HT1080 (cell line): ENCODE measurements at regions not wholly inside any gene's neighbourhood (a gene's known extent, or its start where the extent isn't known, plus 50 kb on each side); places are given as distances from the start of the nearest gene placed in this dataset.

Experiments used
- DNase-seq: peaks from one replicate; pipeline ENCODE4 v3.0.0-alpha.2; 2015; ENCODE audit warnings: low read depth

DNA sequence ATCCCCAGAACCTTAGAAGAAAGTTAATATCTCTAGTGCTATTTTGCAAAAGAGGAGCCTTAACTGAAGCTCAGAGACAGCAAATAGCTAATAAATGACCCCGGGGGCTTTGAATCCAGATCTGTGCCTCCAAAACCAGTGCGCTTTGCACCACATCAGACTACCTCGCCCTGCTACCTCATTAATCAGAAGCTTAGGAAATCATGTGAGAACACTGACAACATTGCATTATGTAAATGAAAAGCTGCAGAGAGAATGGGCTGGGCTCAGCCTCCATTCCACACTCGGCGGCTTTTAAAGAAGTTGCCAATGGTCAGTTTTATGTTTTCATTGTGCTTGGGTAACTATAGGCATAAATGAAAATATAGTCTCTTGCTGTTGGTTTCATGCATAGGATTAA is 54.0 kb upstream of the STMND1 start:
- no peak for DNase-seq

DNA sequence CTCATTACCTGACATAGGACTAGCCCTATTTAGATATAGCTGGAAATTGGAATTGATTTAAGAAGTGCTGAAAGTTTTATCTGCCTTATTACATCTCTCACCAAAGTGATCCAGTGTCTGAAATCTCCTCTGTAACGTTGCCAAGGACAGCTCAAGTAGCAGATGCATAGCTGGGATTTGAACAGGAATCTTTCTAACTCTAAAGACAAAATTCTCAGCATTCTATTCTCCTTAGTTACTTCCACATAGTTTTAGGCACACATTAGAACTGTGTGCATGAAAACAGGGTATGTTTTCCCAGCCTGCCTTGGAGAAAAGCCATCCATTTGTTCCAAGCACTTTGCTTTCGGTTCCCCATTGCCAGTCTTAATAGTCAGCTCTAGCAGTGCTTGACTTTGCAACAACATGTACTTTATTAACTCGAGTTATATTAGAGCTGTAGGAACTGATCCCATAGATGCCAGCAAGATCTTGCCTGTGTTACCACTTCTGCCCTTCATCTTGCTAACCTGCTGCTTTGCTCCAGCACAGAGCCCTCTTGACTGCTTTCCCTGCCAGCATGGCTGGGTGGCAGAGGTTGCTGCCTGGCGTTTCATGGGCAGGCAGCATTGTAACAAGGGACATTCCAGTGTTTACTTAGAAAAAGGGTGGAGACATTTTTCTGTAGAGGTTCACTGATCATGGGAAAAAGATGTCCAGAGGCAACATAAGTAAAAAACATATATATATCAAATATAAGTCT is 56.1 kb upstream of the STMND1 start:
- DNase-seq = no peak

DNA sequence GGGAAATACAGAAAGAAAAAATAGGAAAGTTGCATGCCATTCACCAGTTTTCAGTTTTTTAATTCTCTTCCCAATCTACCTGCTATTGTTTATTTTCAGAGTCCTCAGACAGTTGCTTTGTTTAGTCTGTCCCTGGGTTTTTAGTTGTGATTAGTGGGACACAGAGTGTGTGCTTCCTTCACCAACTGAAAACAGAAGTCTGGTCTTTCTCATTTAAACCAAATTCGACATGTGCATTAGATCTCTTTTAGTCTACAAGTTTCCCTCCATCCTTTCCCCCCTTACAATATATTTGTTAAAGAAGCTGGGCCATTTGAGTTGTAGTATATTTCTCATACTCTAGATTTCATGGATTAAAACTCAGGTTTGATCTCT is 58.7 kb upstream of the STMND1 start:
- DNase-seq = no peak

DNA sequence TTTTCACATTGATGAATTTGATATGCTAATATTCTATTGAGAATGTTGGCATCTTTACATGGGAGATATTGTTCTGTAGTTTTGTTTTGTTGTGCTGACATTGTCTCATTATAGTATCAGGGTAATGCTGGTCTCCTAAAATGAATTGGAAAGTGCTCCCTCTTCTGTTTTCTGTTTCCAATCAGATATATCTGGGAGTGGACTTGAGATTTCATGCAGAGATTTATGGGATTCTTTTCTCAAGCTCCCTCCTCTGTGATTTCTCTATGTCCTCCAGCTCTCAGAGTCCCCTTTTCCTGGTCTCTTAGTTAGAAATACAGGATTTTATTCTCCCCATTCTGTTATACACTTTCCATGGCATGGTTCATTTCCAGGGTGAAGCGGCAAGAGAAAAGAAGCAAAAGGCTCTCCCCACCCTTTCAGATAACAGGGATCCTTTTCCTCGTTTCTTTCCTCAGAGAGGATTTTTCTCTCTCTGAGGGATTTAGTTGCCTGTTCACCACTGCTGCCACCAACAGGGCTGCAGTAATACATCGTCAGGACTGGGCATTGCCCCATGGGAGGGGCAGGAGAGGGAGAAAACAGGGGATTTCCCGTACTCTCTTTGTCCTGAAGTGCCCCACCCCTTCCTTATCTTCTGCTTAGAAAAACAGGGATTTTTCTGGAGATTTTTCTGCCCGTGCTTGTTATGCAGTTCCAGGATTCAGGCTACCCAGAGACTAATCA is 59.3 kb upstream of the STMND1 start:
- peak; percentile 48 for DNase-seq

DNA sequence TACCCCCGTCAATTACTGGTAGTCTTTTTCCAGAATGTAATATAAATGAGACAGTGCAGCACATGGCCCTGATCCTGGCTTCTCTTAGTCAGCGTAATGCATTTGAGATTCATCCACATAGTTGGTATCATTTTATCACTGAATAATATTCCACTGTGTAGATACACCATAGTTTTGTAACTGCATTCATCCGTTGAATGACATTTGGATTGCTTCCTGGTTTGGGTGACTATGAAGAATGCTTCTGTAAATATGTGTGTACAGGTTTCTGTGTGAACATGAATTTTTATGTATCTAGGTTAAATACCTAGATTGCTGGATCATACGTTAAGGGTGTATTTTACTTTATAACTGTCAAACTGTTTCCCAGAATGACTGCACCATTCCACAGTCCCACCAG is 62.6 kb upstream of the STMND1 start:
- DNase-seq = no peak

DNA sequence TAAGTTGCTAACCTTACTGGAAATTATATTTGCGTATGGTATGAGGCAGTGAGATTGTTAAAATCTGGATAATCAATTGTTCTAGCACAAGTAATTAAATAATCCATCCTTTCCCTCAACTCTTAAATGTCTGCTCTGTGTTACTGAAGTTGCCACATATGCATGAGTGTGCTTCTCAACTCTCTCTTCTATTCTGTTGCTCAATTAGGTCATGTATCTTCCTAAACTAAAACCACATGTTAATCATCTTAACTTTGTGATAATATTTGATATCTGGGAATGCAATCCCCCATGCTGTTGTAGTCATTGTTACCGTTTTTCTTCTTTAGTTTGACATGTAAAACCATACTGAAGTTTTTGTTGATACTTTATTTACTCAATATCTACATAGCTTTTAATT is 63.5 kb upstream of the STMND1 start:
- DNase-seq = no peak

DNA sequence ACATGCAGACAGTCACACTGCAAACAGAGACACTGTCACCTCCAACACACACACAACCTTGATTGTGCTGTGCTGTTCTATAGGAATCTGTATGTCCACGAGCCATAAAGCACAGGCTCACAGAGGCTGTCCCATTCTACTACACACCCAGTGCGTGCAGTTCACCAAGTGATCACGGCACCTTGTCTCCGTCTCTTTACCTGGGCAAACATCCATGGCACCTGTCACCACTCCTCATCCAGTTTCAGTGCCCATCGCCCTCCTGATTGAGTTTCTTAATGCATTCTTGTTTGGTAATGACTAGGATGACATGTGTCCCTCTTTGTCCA is 65.8 kb upstream of the STMND1 start:
- no peak for DNase-seq

DNA sequence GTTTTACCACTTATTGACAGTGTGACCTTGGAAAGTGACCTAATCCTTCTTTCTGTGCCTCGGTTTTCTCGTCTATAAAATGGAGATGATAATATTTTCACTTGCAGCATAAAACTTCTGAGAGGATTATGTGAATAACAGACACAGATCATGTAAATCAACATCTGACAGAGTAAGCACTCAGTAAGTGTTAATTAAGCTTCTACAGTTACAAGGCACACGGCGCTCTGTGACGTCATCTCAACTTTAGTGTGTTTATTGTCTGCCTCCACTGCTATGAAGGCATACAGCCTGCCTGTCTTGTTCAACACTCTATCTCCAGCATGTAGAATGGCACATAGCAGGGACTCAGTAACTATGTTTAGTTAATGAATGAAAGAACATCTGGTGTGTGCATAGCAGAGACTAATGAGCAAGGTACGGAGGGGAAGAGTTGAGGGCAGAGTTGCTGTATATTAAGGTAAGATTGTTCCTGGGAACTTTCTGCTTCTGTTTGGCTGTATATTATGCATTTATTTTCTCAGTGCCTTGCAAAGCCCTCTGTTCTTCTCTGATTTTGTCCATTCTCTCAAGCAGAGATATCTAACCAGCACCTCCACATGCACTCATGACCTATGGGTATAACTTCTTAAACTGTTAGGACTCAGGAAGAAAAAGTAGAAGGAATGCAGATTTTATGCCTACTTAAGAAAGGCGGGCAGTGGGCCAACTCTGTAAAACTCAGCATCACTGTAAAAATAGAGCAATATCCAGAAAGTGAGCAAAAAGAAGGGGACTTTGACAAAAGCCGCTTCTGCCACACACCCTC is 66.4 kb upstream of the STMND1 start:
- DNase-seq = no peak

DNA sequence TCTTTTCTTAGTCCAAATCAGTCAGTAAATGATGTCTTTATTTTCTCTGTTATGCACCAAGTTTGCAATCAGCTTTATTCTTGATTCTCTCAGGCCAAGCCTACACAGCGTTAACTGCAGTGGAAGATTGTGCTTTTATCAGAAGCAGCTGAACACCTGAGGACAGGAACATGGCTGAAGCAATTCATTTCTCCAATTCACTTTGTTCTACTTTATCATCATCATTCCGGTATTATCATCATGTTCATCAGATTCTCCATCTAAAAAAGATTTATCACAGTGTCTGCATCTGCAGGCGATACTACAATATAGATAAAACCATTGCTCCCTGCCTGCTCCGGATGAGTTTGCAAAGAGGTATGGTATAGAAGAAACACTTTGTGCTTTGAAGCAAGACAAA is 68.1 kb upstream of the STMND1 start:
- no peak for DNase-seq

DNA sequence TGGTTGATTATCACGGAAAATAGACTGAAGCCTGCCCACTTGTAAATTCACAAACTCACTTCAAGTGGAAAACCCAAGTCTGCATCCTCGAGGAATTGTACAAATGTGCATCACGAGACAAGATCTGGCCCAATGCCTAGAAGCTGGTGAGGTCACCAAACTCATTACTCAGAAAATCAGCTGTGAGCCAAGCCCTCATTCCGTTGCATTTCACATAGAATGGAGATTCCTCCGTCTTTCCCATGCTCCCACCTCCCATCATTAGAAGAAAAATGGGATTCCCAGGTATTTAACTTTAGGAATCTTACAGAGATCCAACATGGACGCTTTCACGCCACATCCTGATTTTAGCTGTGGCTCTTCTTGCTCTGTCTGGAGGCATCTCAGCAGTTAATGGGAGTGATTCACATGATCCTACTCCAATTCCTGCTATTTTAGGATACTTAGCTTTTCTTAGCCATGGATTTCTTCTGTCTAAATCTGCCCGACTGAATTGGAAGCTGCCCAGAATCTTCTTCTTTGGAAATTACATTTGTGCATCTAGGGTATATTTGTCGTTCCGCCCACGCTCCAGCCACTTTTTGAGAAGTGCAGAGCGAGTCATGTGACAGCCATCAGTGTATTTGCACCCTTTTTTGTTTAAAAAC is 68.7 kb upstream of the STMND1 start:
- peak; percentile 84 for DNase-seq

DNA sequence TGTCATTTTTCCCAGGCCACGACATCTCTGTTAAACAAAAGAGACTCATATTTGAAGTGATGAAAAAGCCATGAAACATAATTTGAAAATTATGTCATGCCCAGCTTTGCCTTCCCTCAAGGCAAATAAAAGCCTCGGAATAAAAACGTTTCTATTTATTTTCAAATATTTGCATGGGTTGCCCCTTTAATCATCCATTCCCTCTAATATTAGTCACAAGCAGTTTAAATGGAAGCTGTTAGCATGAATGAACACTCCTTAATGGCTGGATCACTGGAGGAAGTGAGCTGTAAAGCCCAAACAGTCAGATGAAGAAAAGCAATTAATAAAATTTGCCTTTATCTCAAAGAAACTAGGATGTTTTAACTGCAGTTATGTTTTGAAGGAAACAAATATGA is 69.3 kb upstream of the STMND1 start:
- no peak for DNase-seq

DNA sequence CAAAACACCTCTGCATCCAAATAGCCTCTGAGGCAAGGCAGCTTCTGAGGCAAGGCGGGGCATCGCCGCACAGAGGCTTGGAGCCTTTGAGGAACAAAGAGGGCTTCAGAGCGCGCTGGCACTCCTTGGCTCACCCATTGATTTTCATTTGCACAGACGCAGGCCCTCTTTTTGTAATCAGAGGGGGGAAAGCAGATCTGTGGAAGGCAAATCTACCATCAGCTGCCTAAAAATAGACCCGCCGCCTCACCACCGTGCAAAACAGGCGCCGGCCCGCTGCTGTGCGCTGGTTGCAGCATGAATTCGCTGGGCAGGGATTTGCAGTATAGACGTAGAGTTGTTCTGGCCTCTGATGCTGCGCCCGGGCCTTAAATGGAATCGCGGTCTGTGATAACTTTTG is 69.9 kb upstream of the STMND1 start:
- no peak for DNase-seq

DNA sequence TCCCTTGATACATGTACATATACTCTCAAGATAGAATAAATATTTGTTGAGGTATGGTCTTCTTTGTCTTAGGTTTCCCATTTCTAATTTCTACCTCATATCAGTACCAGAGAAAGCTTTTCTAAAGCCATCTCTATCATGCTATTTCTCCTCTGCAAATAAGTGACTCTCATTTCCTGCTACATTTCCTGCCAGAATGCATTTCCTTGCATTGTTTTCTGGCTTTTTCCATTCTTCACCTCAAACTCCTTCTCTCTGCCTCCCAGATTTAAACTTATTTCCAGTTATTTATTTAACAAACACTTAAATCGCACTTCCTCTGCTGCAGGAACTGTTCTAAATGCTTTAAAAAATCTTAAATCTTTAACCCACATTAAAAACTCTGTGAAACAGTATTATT is 74.4 kb upstream of the STMND1 start:
- DNase-seq = no peak

DNA sequence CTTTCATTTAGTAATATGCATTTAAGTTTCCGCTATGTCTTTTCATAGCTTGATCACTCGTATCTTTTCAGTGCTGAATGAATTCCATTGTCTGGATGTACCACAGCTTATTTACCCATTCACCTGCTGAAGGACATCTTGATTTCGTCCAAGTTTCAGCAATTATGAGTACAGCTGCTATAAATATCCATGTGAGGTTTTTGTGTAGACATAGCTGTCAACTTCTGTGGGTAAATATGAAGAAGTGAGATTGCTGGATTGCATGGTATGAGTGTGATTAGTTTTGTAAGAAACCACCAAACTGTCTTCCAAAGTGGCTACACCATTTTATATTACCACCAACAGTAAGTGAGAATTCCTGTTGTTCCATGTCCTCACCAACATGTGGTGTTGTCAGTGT is 79.2 kb upstream of the STMND1 start:
- DNase-seq = no peak

DNA sequence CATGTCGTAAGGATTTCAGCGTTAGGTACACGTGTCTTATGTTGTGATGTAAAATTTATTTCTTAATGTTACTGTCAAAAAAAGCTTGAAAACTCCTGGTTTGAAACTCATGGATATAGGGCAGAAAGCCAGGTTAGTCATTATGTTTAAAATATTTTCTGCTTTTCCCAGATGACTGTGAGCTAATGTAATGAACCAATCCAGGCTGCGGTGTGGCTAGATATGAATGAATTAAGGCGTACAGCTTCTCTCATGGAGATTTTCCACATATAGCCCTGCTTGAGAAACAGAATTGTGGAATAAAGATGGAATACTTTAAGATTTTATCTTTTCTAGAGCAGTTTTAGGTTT is 80.3 kb upstream of the STMND1 start:
- no peak for DNase-seq

DNA sequence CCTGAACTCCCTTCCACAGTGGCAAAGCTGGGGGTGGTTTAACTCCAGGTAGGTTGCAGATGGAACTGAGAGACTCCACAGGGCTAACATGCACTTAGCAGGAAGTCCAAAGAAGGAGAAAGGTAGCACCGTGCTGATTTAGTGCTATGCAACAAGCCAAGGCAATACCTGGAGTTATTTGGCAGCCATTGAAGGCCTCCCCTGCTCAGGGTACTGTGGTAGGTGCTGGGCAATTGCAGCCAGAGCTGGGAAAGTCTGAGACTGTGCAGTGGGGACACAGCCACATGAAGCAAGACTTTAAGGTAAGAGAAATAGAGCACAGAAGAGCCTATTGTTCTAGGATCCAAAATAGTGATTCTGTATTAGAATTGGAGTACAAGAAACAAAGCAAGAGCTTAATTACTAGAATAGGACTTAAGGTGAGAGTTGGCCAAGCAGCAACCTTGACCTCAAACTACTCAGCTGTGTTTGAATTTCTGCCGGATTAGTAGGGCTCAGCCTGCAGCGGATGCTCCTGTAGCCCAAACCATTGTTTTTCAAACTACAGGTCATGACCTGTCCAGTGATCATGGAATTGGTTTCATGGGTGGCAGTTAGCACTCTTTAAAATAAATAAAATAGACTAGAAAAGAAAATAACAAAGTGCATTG is 80.8 kb upstream of the STMND1 start:
- DNase-seq = no peak

DNA sequence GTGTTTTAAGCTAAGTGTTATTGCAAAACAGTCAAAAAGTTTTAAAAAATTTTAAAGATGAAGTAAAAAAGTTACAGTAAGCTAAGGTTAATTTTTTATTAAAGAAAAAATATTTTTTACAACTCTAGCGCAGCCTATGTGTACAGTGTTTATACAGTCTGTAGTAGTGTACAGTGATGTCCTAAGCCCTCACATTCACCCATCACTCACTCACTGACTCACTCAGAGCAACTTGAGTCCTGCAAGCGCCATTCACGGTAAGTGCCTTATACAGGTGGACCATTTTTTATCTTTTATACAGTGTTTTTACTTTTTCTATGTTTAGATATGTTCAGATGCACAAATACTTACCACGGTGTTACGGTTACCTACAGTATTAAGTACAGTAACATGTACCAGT is 83.4 kb upstream of the STMND1 start:
- no peak for DNase-seq

DNA sequence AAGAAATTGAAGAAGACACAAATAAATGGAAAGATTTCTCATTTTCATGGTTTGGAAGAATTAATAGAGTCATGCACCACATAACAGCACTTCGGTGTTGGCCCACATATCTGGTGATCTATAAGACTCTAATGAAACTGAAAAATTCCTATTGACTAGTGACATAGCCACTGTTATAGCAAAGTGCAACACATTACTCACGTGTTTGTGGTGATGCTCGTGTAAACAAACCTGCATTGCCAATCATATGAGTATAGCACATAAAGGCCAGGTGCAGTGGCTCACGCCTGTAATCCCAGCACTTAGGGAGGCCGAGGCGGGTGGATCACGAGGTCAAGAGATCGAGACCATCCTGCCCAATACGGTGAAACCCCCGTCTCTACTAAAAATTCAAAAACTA is 84.4 kb upstream of the STMND1 start:
- DNase-seq = no peak

DNA sequence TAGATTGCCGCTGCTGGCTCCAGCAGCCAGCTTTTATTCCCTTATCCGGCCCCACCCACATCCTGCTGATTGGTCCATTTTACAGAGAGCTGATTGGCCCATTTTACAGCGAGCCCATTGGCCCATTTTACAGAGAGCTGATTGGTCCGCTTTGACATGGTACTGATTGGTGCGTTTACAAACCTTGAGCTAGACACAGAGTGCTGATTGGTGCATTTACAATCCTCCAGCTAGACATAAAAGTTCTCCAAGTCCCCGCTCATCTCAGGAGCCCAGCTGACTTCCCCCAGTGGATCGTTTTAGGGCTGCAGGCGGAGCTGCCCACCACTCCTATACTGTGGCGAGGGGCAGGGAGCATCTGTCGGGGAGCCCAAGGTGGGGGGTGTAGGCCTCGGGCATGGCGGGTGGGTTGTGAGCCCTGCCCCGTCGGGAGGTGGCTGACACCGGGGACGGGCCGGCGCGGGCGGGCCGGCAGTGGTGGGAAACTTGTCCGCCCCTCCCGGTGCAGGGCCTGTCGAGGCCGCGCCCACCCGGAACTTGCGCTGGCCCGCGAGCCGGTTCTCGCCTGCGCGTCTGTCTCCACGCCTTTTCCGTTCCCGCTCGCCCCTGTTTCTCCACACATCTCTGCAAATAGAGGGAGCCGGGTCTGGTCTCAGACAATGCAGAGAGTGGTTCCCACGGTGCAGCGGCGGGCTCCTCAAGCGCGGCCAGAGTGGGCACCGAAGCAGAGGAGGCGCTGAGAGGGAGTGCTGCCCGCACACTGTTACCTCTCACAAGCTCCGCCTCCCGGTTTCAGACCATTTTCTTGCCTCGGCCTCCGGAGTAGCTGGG is 86.1 kb upstream of the STMND1 start:
- DNase-seq = no peak

DNA sequence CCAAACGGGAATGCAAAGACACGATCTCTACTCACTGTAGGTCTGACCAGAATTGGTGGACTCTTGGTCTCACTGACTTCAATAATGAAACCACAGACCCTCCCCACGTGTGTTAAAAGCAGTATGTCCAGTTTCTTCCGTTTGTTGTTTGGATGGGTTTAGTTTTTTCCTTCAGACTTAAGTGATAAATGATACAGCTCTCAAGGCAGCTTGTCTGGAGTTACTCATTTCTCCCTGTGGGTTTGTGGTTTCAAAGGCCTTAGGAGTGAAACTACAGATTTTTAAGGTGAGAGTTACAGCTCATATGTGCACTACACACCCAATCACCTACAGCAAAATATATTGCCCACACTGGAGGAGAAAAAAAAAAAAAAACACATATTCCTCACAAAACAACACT is 86.7 kb upstream of the STMND1 start:
- DNase-seq = peak; percentile 11

DNA sequence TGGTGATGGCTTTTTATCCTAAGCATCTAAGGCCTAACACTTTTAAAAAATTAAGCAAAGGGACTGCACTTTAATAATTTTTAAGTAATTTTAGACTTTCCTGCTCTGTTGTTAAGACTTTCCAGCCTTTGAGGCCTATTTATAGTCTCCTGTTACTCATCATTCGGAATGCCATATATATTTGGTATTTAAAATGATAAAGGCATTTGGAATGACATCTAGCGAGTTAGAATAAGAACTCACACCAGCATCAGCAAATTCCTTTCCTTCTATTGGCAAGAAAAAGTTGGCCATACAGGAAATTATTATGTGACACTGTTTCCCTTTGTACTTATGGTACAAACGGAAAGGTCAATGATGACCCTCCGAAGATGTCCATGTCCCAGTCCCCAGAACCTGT is 88.1 kb upstream of the STMND1 start:
- peak; percentile 50 for DNase-seq
